Caki2 (cell line): ENCODE measurements at regions not wholly inside any gene's neighbourhood (a gene's known extent, or its start where the extent isn't known, plus 50 kb on each side); places are given as distances from the start of the nearest gene placed in this dataset.

Experiments
- DNase-seq: peaks from one replicate; pipeline ENCODE4 v3.0.0-alpha.2; 2015; ENCODE audit warnings: low read depth
- in situ Hi-C: cut with HindIII; loops from 2 replicates; pipeline ENCODE4 v1.10.0; 2016; ENCODE audit warnings: low sequenced_read_pairs, low pct_unique_long_range_greater_than_20kb, mixed read lengths

GRCh38 chr1:229220163-229220846 is 50.6 kb upstream of the RAB4A start:
- no peak for DNase-seq
- in situ Hi-C loops = no loop called here

- peak; percentile 84 for DNase-seq
- in situ Hi-C loops = no loop called here
These were observed 49.5 kb upstream of the RAB4A start for GRCh38 chr1:229221106-229222019.
